GM18519 (cell line): ENCODE measurements at regions not wholly inside any gene's neighbourhood (a gene's known extent, or its start where the extent isn't known, plus 50 kb on each side); places are given as distances from the start of the nearest gene placed in this dataset.
"Not testable (repeated sequence)": the region's sequence is repeated elsewhere in the genome, so short reads cannot be mapped to it uniquely, and the experiment has no call there.

Experiments used
- ATAC-seq: cut with Tn5 transposase; IDR thresholded peaks from one replicate; pipeline ENCODE4 v1.9.1; 2021; ENCODE audit warnings: mild to moderate bottlenecking, moderate library complexity; ENCODE audit not compliant: unreplicated experiment, low FRiP score

DNA sequence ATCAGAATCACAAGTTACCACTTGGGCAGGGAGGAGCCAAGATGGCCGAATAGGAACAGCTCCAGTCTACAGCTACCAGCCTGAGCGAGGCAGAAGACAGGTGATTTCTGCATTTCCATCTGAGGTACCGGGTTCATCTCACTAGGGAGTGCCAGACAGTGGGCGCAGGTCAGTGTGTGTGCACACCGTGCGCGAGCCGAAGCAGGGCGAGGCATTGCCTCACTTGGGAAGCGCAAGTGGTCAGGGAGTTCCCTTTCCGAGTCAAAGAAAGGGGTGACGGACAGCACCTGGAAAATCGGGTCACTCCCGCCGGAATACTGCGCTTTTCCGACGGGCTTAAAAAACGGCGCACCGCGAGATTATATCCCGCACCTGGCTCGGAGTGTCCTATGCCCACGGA, 99.8 kb upstream of the PBX1 start:
- not testable (repeated sequence) for ATAC-seq

DNA sequence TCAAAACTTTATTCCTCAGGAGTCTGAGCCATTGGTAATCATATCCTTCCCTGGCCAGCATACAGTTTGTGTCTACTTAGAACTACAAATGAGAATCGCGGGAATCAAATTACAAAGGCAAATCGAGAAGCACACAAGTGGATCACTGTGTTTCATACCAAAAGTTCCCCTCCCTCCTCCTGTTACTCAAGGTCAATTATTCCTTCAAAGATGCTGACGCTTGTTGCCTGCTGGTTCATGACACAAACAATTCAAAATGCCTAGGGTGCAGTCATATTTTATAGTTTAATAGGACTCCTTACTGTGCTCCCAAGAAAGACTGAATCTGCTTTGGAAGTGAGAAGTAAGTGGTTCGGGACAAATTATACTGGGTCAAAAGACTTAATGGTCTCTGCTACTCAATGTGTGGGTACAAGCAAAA, 93.0 kb upstream of the PBX1 start:
- no peak for ATAC-seq

DNA sequence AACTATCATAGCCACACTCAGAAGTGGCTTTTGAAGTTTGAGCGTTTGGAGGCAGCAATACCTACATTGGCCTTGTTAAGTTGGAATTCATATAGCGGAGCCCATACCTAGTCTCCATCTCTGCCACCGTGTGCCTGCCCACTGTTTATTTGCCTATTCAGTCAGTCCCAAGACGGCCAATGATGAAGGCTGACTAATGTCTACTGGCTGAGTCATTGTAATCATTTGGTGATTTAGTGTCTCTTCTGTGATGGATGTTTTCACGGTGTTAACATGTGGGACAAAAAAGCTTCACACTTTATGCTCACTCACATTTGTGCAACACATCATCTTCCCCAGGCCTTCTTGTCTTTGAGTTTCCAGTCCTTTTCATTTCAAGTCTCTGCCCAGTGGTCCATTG, 92.6 kb upstream of the PBX1 start:
- no peak for ATAC-seq

DNA sequence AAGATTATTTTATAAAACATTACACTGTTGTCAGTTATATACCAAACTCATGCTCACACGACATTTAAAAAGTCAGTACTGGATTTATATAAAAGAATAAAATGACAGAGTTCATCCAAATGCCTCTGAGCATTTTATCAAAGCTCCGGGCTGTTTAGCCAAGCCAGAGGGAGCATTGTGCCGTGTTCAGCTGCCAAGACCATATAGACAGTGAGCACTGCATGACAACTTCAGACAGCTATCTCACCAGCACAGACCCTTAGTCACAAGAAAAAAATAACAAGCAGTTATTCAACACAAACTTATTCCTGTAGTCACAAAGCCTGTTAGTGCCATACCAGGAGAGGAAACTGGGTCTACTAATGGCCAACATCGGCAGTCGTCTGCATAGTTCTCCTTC, 88.0 kb upstream of the PBX1 start:
- ATAC-seq, result no peak

DNA sequence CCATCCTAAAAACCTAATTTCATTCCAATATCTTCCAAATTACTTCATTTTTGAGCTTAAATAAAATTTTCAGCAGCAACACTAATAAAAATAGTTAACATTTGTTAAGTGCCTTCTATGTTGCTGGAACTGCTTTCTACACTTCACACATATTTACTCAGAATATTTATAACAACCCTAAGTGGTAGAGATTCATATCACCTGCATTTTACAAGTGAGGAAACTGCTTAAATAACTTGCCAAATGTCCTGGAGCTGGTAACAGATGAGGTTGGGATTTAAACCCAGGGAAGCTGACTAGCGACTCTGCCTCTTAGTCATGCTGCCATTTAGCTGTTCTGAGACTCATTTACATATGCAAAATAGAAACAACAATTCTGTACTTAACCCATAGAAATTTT, 86.1 kb upstream of the PBX1 start:
- ATAC-seq, result no peak

DNA sequence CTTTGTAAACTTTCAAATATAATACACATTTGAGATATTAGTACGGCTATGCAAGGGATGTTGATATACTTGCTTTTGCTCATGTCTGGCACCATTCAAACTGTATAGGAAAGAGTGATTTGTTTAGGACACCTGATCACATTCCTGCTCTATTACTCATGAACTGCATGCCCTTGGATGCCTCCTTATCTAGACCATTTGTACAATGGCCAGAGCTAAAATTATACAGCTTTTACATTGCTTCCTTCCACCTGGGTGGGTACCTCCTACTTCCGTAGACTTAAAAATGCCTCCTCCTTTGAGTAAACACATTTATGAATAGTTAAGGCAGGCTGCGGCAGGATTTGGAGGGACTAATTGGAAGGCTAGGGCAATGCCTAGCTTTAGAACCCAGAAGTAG, 85.4 kb upstream of the PBX1 start:
- no peak for ATAC-seq

DNA sequence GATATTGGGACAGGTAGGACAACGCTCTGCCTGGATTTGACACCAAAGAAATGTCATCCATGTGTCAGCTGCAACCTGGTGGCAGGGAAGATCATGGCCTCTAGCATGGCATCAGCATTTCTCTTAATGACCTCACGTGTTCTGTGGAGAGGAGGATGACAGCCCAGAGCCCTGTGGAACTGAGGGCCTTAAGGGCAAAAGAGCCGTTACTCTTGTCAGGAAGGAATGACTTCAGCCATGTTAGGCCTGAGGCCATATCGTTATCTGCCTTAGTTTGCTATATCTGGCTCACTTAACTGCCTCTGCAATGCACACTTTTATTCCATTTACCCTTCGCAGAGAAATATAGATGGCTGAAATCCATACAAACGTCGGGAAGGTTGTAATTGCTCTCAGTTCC, 83.2 kb upstream of the PBX1 start:
- ATAC-seq, result no peak

DNA sequence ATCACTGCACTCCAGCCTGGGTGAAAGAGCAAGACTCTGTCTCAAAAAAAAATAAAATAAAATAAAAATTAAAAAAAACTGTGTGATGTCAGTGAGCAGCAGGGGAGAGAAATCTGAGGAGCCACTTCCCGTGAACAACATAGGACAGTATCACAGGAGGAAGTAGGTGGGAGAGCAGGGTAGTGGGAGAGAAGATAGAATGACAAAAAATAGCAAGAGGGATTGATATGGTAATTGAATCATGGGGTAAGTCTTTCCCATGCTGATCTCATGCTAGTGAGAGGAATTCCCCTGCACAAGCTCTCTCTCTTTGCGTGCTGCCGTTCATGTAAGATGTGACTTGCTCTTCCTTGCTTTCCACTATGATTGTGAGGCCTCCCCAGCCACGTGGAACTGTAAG, 81.6 kb upstream of the PBX1 start:
- ATAC-seq, result no peak

DNA sequence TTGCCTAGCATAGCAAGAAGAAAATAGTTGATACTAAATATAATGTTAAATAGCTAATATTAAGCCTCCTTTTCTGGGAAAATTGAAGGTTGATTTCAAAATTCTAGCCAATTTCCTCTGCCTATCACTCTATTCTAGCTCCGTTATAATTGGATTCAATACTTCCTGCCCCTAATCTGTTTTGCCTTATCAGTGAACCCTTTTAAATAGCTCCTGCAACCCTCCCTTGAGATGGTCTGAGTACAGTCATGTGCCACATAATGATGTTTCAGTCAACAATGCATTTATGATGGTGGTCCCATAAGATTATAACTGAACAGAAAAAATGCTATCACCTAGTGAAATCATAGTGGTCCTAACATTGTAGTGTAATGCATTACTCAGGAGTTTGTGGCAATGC, 79.7 kb upstream of the PBX1 start:
- ATAC-seq, result no peak

DNA sequence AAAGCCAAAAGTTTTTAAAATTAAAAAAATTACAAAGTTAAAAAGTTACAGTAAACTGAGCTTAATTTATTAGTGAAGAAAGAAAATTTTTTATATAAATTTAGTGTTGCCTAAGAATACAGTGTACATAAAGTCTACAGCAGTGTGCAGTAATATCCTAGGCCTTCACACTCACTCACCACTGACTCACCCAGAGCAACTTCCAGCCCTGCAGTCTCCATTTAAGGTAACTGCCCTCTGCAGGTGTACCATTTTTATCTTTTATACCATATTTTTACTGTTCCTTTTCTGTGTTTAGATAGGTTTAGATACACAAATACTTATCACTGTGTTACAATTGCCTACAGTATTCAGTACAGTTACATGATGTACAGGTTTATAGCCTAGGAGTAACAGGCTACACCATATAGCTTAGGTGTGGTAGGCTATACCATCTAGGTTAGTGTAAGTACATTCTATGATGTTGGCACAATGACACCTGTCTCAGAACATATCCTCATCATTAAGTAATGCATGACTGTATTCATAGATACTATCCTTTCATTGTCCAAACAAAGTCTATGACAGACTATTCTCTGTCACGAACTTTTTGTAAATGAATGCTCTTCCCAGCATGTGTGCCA, 78.6 kb upstream of the PBX1 start:
- no peak for ATAC-seq

DNA sequence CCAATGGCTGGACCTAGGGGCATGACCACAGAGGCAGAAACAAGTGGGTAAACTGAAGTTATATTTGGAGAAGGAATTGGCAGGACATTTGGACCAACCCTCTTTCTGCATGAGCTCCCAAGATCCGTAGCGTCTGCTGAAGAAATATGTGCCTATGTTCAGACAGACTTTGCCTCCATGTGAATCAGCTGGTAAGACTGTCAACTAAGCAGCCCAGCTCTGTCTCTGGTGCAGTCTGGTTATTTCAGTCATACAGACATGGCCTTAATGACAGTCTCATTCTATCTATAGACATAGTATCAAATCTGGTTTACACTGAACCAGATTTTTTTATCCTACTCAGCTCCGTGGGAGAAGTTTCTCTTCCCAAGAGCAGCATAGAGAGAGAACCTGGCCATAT, 63.1 kb upstream of the PBX1 start:
- ATAC-seq, result no peak

DNA sequence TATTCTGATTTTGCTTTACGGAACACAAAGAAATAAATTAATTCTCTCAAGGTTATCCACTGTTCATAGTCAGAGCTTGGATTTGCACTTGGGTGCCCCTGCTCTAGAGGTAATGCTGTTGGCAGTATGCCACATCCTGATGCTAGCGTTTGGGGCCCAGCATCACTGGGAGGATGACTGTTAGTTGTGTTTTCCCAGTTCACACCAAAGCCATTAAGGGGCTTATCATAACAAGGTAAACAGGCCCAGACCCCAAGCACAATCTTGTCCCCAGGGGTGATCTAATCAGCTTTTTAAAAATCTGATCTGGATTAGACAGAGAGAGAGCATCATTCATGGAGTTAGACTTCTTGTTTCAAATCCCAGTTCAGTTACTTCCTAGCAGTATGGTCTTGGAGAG, 60.2 kb upstream of the PBX1 start:
- ATAC-seq, result no peak

DNA sequence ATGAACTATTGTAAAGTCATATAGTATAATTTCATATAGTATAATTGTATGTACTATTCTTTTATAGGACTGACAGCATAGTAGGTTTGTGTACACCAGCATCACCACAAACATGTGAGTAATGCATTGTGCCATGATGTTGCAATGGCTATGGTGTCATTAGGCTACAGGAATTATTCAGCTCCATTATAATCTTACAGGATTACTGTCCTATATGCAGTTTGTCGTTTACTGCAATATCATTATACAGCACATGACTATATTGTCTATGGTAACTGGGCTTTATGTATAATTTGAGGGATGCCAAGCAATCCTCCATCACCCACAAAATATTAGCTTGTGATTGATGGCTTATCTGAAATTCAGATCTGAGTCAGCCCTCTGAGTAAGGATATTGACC, 54.2 kb upstream of the PBX1 start:
- no peak for ATAC-seq
